ENCODE measurements at regions not wholly inside any gene's neighbourhood (a gene's known extent, or its start where the extent isn't known, plus 50 kb on each side); places are given as distances from the start of the nearest gene placed in this dataset.
"Not testable (repeated sequence)": the region's sequence is repeated elsewhere in the genome, so short reads cannot be mapped to it uniquely, and the experiment has no call there.

- Mint-ChIP-seq H3K27ac (no peak overlapping the region), H3K9me3 (no peaks in the 10 kb centered on the region), H3K36me3 (no peaks in the 10 kb centered on the region)
- DNase-seq (ENCODE audit: low spot score in 2 of 2) (no peak), ATAC-seq (no peak)
Measured at GRCh38 chr9:31733166-31733565, 651.3 kb upstream of the ACO1 start.

GRCh38 chr9:31736581-31737179, 647.8 kb upstream of the ACO1 start:
- no peak for DNase-seq (ENCODE audit: low spot score in 2 of 2)
- ATAC-seq: no peak
- H3K36me3 Mint-ChIP-seq: no peaks in the 10 kb centered on the region
- H3K9me3 Mint-ChIP-seq: no peaks in the 10 kb centered on the region
- no peak overlapping the region for H3K27ac Mint-ChIP-seq

GRCh38 chr9:31740705-31741104, 643.7 kb upstream of the ACO1 start:
- H3K36me3 Mint-ChIP-seq: no peaks in the 10 kb centered on the region
- DNase-seq (ENCODE audit: low spot score in 2 of 2) (no peak), ATAC-seq (no peak)
- no peaks in the 10 kb centered on the region for H3K9me3 Mint-ChIP-seq
- no peak overlapping the region for H3K27ac Mint-ChIP-seq

GRCh38 chr9:31744589-31744988, 639.9 kb upstream of the ACO1 start:
- Mint-ChIP-seq H3K36me3 (no peaks in the 10 kb centered on the region), H3K9me3 (no peaks in the 10 kb centered on the region)
- no peak for ATAC-seq

GRCh38 chr9:31745468-31745867, 639.0 kb upstream of the ACO1 start:
- no peak overlapping the region for H3K27ac Mint-ChIP-seq
- no peaks in the 10 kb centered on the region for H3K36me3 Mint-ChIP-seq
- H3K9me3 Mint-ChIP-seq: no peaks in the 10 kb centered on the region
- DNase-seq (ENCODE audit: low spot score in 2 of 2) (no peak), ATAC-seq (no peak)

More at GRCh38 chr9:31744589-31744988, 639.9 kb upstream of the ACO1 start:
- no peak for DNase-seq (ENCODE audit: low spot score in 2 of 2)
- no peak overlapping the region for H3K27ac Mint-ChIP-seq

- H3K27ac Mint-ChIP-seq: no peak overlapping the region
- H3K36me3 Mint-ChIP-seq: no peaks in the 10 kb centered on the region
- H3K9me3 Mint-ChIP-seq: no peaks in the 10 kb centered on the region
- no peak for ATAC-seq
- no peak for DNase-seq (ENCODE audit: low spot score in 2 of 2)
Measured at GRCh38 chr9:31745886-31746285, 638.6 kb upstream of the ACO1 start.

- no peak for DNase-seq (ENCODE audit: low spot score in 2 of 2)
Measured at GRCh38 chr9:31753756-31754155, 630.7 kb upstream of the ACO1 start.

GRCh38 chr9:31759703-31760102, 624.7 kb upstream of the ACO1 start:
- DNase-seq (ENCODE audit: low spot score in 2 of 2): no peak
- Mint-ChIP-seq H3K27ac (no peak overlapping the region), H3K9me3 (no peaks in the 10 kb centered on the region), H3K36me3 (no peaks in the 10 kb centered on the region)
- no peak for ATAC-seq

More at GRCh38 chr9:31753756-31754155, 630.7 kb upstream of the ACO1 start:
- Mint-ChIP-seq H3K27ac (no peak overlapping the region), H3K36me3 (no peaks in the 10 kb centered on the region), H3K9me3 (no peaks in the 10 kb centered on the region)
- ATAC-seq: no peak

GRCh38 chr9:31774021-31774420, 610.4 kb upstream of the ACO1 start:
- H3K9me3 Mint-ChIP-seq: peaks cover 29 to 35% of the 10 kb centered on the region in 2 donors
- H3K36me3 Mint-ChIP-seq: peaks cover 21 to 25% of the 10 kb centered on the region in 2 donors
- not testable (repeated sequence) for DNase-seq (ENCODE audit: low spot score in 2 of 2); ATAC-seq; H3K27ac Mint-ChIP-seq

GRCh38 chr9:31774571-31774970, 609.9 kb upstream of the ACO1 start:
- ATAC-seq: no peak
- Mint-ChIP-seq H3K27ac (no peak overlapping the region), H3K9me3 (peaks cover 31 to 40% of the 10 kb centered on the region in 2 donors), H3K36me3 (peaks cover 26 to 31% of the 10 kb centered on the region in 2 donors)
- no peak for DNase-seq (ENCODE audit: low spot score in 2 of 2)

- Mint-ChIP-seq H3K27ac (no peak overlapping the region), H3K9me3 (peaks cover 29 to 53% of the 10 kb centered on the region in 2 donors), H3K36me3 (peaks cover 40 to 42% of the 10 kb centered on the region in 2 donors)
- DNase-seq (ENCODE audit: low spot score in 2 of 2) (no peak), ATAC-seq (no peak)
Measured at GRCh38 chr9:31776471-31776870, 608.0 kb upstream of the ACO1 start.

- DNase-seq (ENCODE audit: low spot score in 2 of 2) (no peak), ATAC-seq (no peak)
- peaks cover 26 to 37% of the 10 kb centered on the region in 2 donors for H3K36me3 Mint-ChIP-seq
- H3K27ac Mint-ChIP-seq: no peak overlapping the region
- H3K9me3 Mint-ChIP-seq: peaks cover 14 to 37% of the 10 kb centered on the region in 2 donors
Measured at GRCh38 chr9:31783491-31783890, 601.0 kb upstream of the ACO1 start.

GRCh38 chr9:31790720-31791119, 593.7 kb upstream of the ACO1 start:
- no peak overlapping the region for H3K27ac Mint-ChIP-seq
- no peaks in the 10 kb centered on the region for H3K36me3 Mint-ChIP-seq
- DNase-seq (ENCODE audit: low spot score in 2 of 2) (no peak), ATAC-seq (no peak)
- no peaks in the 10 kb centered on the region for H3K9me3 Mint-ChIP-seq

GRCh38 chr9:31799953-31800609, 584.4 kb upstream of the ACO1 start:
- H3K9me3 Mint-ChIP-seq: no peaks in the 10 kb centered on the region
- ATAC-seq (no peak), DNase-seq (ENCODE audit: low spot score in 2 of 2) (no peak)
- H3K36me3 Mint-ChIP-seq: no peaks in the 10 kb centered on the region
- no peak overlapping the region for H3K27ac Mint-ChIP-seq

- ATAC-seq (no peak), DNase-seq (ENCODE audit: low spot score in 2 of 2) (no peak)
- Mint-ChIP-seq H3K36me3 (no peaks in the 10 kb centered on the region), H3K9me3 (no peaks in the 10 kb centered on the region), H3K27ac (no peak overlapping the region)
Measured at GRCh38 chr9:31807574-31808256, 576.7 kb upstream of the ACO1 start.

GRCh38 chr9:31808766-31809165, 575.7 kb upstream of the ACO1 start:
- no peaks in the 10 kb centered on the region for H3K36me3 Mint-ChIP-seq
- ATAC-seq (no peak), DNase-seq (ENCODE audit: low spot score in 2 of 2) (no peak)
- no peak overlapping the region for H3K27ac Mint-ChIP-seq
- H3K9me3 Mint-ChIP-seq: no peaks in the 10 kb centered on the region

- Mint-ChIP-seq H3K9me3 (no peaks in the 10 kb centered on the region), H3K36me3 (no peaks in the 10 kb centered on the region), H3K27ac (no peak overlapping the region)
- no peak for ATAC-seq
- no peak for DNase-seq (ENCODE audit: low spot score in 2 of 2)
Measured at GRCh38 chr9:31820426-31820825, 564.0 kb upstream of the ACO1 start.

- Mint-ChIP-seq H3K27ac (no peak overlapping the region), H3K9me3 (no peaks in the 10 kb centered on the region), H3K36me3 (no peaks in the 10 kb centered on the region)
- DNase-seq (ENCODE audit: low spot score in 2 of 2) (no peak), ATAC-seq (no peak)
Measured at GRCh38 chr9:31821583-31821982, 562.9 kb upstream of the ACO1 start.
